AG10803 (cell line): ENCODE measurements at regions not wholly inside any gene's neighbourhood (a gene's known extent, or its start where the extent isn't known, plus 50 kb on each side); places are given as distances from the start of the nearest gene placed in this dataset.

Experiments
- DNase-seq: peaks from one replicate; pipeline ENCODE4 v3.0.0; 2010; ENCODE audit warnings: low read depth
- H3K4me3 ChIP-seq: 2 replicates; pipeline ENCODE4 v1.5.1; 2011; ENCODE audit warnings: mild to moderate bottlenecking, low read length, control low read depth
- CTCF ChIP-seq: conservative IDR thresholded peaks from 2 replicates; pipeline ENCODE4 v1.5.1; 2011; ENCODE audit warnings: mild to moderate bottlenecking, low read length, control low read depth, inconsistent platforms

- TF ChIP-seq CTCF: no peak
- no peak for DNase-seq
Measured at GRCh38 chr14:22079766-22080165, 406.1 kb upstream of the OR4E1 start.

GRCh38 chr14:22073801-22074200, 400.2 kb upstream of the OR4E1 start:
- TF ChIP-seq CTCF: no peak
- DNase-seq: no peak
- H3K4me3 ChIP-seq: no peak overlapping the region

More at GRCh38 chr14:22079766-22080165, 406.1 kb upstream of the OR4E1 start:
- no peak overlapping the region for H3K4me3 ChIP-seq

DNA sequence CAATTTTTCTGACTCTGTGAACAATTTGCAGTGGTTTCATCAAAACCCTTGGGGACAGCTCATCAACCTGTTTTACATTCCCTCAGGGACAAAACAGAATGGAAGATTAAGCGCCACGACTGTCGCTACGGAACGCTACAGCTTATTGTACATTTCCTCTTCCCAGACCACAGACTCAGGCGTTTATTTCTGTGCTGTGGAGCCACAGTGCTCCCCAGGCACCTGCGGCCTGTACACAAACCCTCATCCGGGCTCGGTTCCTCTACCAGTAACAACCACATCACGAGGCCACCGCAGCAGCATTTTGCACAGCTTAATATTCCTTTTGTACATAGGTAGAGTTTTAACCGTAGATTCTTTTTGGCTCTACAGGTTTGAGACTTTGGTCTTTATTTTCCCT, 397.4 kb upstream of the OR4E1 start:
- no peak overlapping the region for H3K4me3 ChIP-seq
- no peak for TF ChIP-seq CTCF
- DNase-seq: no peak

DNA sequence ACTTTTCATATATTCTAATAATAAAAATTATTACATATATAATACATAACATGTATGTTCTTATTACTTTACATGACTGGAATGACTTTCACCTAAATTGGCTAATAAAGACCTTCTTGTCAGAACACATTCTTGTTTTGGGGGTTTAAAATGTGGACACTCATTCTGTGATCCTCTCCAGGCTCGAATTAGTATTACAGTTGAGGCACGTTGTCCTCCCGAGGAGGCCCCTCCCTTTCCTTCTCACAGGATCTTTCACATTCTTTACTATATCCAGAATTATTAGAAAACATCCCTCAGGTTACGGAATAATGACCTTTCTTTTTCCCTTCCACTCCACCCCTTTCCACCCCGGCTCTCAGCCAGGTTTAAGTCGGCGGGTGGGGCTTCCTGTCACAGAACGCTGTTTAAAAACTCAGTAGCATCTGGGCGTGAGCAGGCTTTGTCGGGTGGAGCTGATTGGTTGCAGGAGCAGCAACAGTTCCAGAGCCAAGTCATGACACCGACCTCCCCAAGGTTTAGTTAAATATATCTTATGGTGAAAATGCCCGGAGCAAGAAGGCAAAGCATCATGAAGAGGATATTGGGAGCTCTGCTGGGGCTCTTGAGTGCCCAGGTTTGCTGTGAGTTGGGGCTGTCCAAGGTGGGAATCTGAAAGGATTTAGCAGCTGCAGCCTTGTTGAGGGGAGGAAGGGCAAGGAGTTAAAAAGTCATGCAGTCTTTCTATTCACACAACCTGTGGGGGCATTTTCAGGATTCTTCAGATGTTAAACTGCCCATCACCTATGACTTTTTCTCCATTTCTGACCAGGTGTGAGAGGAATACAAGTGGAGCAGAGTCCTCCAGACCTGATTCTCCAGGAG, 396.7 kb upstream of the OR4E1 start:
- no peak for DNase-seq
- no peak overlapping the region for H3K4me3 ChIP-seq

DNA sequence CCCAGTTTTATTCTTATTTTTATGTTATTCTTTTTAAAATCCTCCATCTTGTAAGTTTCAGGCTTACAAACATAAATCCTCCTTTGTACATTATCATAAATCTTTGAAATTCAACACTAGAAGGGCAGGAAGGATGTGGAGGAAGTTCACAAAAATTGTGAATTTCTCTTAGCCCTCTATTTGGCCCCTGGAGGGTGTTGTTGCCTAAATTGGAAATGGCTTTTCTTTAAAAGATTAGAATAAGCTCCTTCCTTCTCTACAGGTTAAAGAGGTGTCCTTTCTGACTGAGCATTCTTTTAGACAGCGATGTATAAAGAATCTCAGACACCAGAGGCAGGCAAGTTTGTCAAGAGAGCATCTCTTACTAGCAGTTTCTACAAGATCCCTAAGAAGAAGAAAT, 391.7 kb upstream of the OR4E1 start:
- no peak for TF ChIP-seq CTCF
- DNase-seq: no peak
- no peak overlapping the region for H3K4me3 ChIP-seq

More for the DNA sequence above, 396.7 kb upstream of the OR4E1 start:
- no peak for TF ChIP-seq CTCF

- DNase-seq: no peak
- TF ChIP-seq CTCF: no peak
- H3K4me3 ChIP-seq: no peak overlapping the region
Measured at GRCh38 chr14:22059201-22059600, 385.6 kb upstream of the OR4E1 start.

DNA sequence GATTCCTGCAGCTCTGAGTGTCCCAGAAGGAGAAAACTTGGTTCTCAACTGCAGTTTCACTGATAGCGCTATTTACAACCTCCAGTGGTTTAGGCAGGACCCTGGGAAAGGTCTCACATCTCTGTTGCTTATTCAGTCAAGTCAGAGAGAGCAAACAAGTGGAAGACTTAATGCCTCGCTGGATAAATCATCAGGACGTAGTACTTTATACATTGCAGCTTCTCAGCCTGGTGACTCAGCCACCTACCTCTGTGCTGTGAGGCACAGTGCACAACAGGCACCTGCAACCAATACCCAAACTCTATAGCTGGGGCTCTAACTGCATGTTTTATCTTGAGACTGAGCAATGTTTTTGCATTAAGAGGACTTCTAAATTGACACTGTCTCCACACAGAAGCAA, 379.2 kb upstream of the OR4E1 start:
- no peak for TF ChIP-seq CTCF
- no peak for DNase-seq
- H3K4me3 ChIP-seq: no peak overlapping the region
